ENCODE measurements at regions not wholly inside any gene's neighbourhood (a gene's known extent, or its start where the extent isn't known, plus 50 kb on each side); places are given as distances from the start of the nearest gene placed in this dataset.

DNA sequence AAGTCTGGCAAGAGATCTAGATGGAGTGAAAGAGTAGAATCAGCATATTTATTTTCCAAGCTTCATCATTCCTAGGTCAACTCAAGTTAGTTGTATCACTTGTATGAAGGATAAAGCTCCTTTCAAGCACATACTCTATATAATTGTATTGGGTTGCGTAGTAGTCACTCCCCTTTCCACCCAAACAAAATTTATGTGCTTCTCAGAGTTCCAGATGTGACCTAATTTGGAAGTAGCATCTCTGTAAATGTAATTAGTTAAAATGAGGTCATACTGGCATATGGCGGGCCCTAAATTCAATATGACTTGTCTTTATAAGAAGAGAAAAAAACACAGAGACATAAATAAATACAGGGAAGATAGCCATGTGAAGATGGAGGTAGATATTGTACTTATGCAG, 226.8 kb upstream of the CHORDC1 start:
- TF ChIP-seq, protein P1, sequence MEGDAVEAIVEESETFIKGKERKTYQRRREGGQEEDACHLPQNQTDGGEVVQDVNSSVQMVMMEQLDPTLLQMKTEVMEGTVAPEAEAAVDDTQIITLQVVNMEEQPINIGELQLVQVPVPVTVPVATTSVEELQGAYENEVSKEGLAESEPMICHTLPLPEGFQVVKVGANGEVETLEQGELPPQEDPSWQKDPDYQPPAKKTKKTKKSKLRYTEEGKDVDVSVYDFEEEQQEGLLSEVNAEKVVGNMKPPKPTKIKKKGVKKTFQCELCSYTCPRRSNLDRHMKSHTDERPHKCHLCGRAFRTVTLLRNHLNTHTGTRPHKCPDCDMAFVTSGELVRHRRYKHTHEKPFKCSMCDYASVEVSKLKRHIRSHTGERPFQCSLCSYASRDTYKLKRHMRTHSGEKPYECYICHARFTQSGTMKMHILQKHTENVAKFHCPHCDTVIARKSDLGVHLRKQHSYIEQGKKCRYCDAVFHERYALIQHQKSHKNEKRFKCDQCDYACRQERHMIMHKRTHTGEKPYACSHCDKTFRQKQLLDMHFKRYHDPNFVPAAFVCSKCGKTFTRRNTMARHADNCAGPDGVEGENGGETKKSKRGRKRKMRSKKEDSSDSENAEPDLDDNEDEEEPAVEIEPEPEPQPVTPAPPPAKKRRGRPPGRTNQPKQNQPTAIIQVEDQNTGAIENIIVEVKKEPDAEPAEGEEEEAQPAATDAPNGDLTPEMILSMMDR (IDR thresholded peaks at IDR 0.05), result no peak
- no peak for TF ChIP-seq POLR2A (IDR thresholded peaks at IDR 0.05)
